Fibroblast of skin of scalp (primary cell): ENCODE measurements at regions not wholly inside any gene's neighbourhood (a gene's known extent, or its start where the extent isn't known, plus 50 kb on each side); places are given as distances from the start of the nearest gene placed in this dataset.
"Not testable (repeated sequence)": the region's sequence is repeated elsewhere in the genome, so short reads cannot be mapped to it uniquely, and the experiment has no call there.

Experiments used
- DNase-seq: peaks from one replicate; pipeline ENCODE4 v3.0.0-alpha.2; 2013

- DNase-seq = no peak
Measured at GRCh38 chr9:71504636-71505035, 263.7 kb downstream of the CEMIP2 start.

GRCh38 chr9:71498691-71499090, 269.6 kb downstream of the CEMIP2 start:
- no peak for DNase-seq

GRCh38 chr9:71490810-71491209, 277.5 kb downstream of the CEMIP2 start:
- no peak for DNase-seq

GRCh38 chr9:71487061-71487460, 281.3 kb downstream of the CEMIP2 start:
- DNase-seq = peak; percentile 5

GRCh38 chr9:71485326-71485725, 283.0 kb downstream of the CEMIP2 start:
- no peak for DNase-seq

- no peak for DNase-seq
Measured at GRCh38 chr9:71483436-71483835, 284.9 kb downstream of the CEMIP2 start.

GRCh38 chr9:71479621-71480020, 288.7 kb downstream of the CEMIP2 start:
- DNase-seq = no peak

GRCh38 chr9:71472400-71472799, 295.9 kb downstream of the CEMIP2 start:
- DNase-seq = no peak

GRCh38 chr9:71465392-71465791, 302.9 kb downstream of the CEMIP2 start:
- DNase-seq = no peak

GRCh38 chr9:71459082-71459481, 309.2 kb downstream of the CEMIP2 start:
- DNase-seq = no peak

- DNase-seq = peak; percentile 79
Measured at GRCh38 chr9:71446473-71447411, 321.6 kb downstream of the CEMIP2 start.

- DNase-seq = no peak
Measured at GRCh38 chr9:71446106-71446472, 322.2 kb downstream of the CEMIP2 start.

- DNase-seq = no peak
Measured at GRCh38 chr9:71442937-71443336, 321.5 kb upstream of the TRPM3 start.

GRCh38 chr9:71441266-71441665, 319.8 kb upstream of the TRPM3 start:
- DNase-seq = no peak

- peak; percentile 1 for DNase-seq
Measured at GRCh38 chr9:71431931-71432330, 310.5 kb upstream of the TRPM3 start.

GRCh38 chr9:71407341-71407740, 285.9 kb upstream of the TRPM3 start:
- DNase-seq = not testable (repeated sequence)

- DNase-seq = no peak
Measured at GRCh38 chr9:71403106-71403505, 281.7 kb upstream of the TRPM3 start.

GRCh38 chr9:71393005-71393404, 271.6 kb upstream of the TRPM3 start:
- no peak for DNase-seq

GRCh38 chr9:71384343-71384742, 262.9 kb upstream of the TRPM3 start:
- no peak for DNase-seq

GRCh38 chr9:71383308-71383940, 262.0 kb upstream of the TRPM3 start:
- no peak for DNase-seq

GRCh38 chr9:71368157-71368556, 246.7 kb upstream of the TRPM3 start:
- DNase-seq = no peak

- DNase-seq = peak; percentile 58
Measured at GRCh38 chr9:71364186-71364955, 242.9 kb upstream of the TRPM3 start.

- DNase-seq = peak; percentile 56
Measured at GRCh38 chr9:71363286-71363961, 242.0 kb upstream of the TRPM3 start.
